ENCODE measurements at regions not wholly inside any gene's neighbourhood (a gene's known extent, or its start where the extent isn't known, plus 50 kb on each side); places are given as distances from the start of the nearest gene placed in this dataset.

- DNase-seq (no peak), ATAC-seq (no peak)
- no peaks in the 10 kb centered on the region for H3K36me3 Mint-ChIP-seq (ENCODE audit: low read depth)
- H3K27me3 Mint-ChIP-seq = peaks cover 2% of the 10 kb centered on the region
- H3K27ac Mint-ChIP-seq = no peak overlapping the region
- intact Hi-C loops (cut with DNase I, micrococcal nuclease) = no loop called here
- ChIA-PET POLR2A (no interaction called here), CTCF (interaction anchor here (0.9 to 1.8 kb wide), 2 partner anchors 9 to 10 kb away, joined by 3 read pairs; no protein-coding TSS in a partner anchor)
- H3K9me3 Mint-ChIP-seq (ENCODE audit: low read depth) = peaks cover 3% of the 10 kb centered on the region
- H3K4me3 Mint-ChIP-seq = no peak overlapping the region
- H3K4me1 Mint-ChIP-seq = peaks cover 17% of the 10 kb centered on the region
These were observed 145.5 kb upstream of the ITGA6 start for GRCh38 chr2:172281648-172282570.

GRCh38 chr2:172282944-172283343 is 144.4 kb upstream of the ITGA6 start:
- no peak overlapping the region for H3K4me3 Mint-ChIP-seq
- no peaks in the 10 kb centered on the region for H3K36me3 Mint-ChIP-seq (ENCODE audit: low read depth)
- no peak overlapping the region for H3K27ac Mint-ChIP-seq
- intact Hi-C loops (cut with DNase I, micrococcal nuclease) = no loop called here
- ATAC-seq = no peak
- H3K9me3 Mint-ChIP-seq (ENCODE audit: low read depth) = no peaks in the 10 kb centered on the region
- POLR2A ChIA-PET = no interaction called here
- DNase-seq = no peak
- CTCF ChIA-PET = interaction anchor here (0.6 to 1.8 kb wide), 3 partner anchors 11 to 654 kb away, joined by 3 read pairs; no protein-coding TSS in a partner anchor
- H3K27me3 Mint-ChIP-seq = no peaks in the 10 kb centered on the region
- H3K4me1 Mint-ChIP-seq = peaks cover 17% of the 10 kb centered on the region

- no peak for DNase-seq
- Mint-ChIP-seq H3K4me3 (no peak overlapping the region), H3K9me3 (ENCODE audit: low read depth) (no peaks in the 10 kb centered on the region), H3K36me3 (ENCODE audit: low read depth) (no peaks in the 10 kb centered on the region), H3K27ac (no peak overlapping the region), H3K4me1 (peaks cover 17% of the 10 kb centered on the region), H3K27me3 (no peaks in the 10 kb centered on the region)
- intact Hi-C loops (cut with DNase I, micrococcal nuclease) = no loop called here
- CTCF ChIA-PET = interaction anchor here (0.6 to 1.8 kb wide), 3 partner anchors 11 to 177 kb away, joined by 3 read pairs; no protein-coding TSS in a partner anchor
- no peak for ATAC-seq
- POLR2A ChIA-PET = no interaction called here
These were observed 143.9 kb upstream of the ITGA6 start for GRCh38 chr2:172283476-172283875.

GRCh38 chr2:172284209-172284608 is 143.2 kb upstream of the ITGA6 start:
- ChIA-PET POLR2A (no interaction called here), CTCF (interaction anchor here (0.6 to 0.9 kb wide), 2 partner anchors 49 to 177 kb away, joined by 3 read pairs; no protein-coding TSS in a partner anchor)
- H3K4me3 Mint-ChIP-seq = no peak overlapping the region
- H3K36me3 Mint-ChIP-seq (ENCODE audit: low read depth) = no peaks in the 10 kb centered on the region
- H3K27me3 Mint-ChIP-seq = no peaks in the 10 kb centered on the region
- peaks cover 21% of the 10 kb centered on the region for H3K4me1 Mint-ChIP-seq
- no peak overlapping the region for H3K27ac Mint-ChIP-seq
- intact Hi-C loops (cut with DNase I, micrococcal nuclease) = no loop called here
- no peak for ATAC-seq
- H3K9me3 Mint-ChIP-seq (ENCODE audit: low read depth) = no peaks in the 10 kb centered on the region
- DNase-seq = no peak

- DNase-seq = no peak
- Mint-ChIP-seq H3K36me3 (ENCODE audit: low read depth) (no peaks in the 10 kb centered on the region), H3K4me1 (peaks cover 21% of the 10 kb centered on the region), H3K27ac (no peak overlapping the region), H3K4me3 (no peak overlapping the region), H3K9me3 (ENCODE audit: low read depth) (no peaks in the 10 kb centered on the region), H3K27me3 (no peaks in the 10 kb centered on the region)
- ATAC-seq = no peak
- intact Hi-C loops (cut with DNase I, micrococcal nuclease) = no loop called here
- ChIA-PET POLR2A (no interaction called here), CTCF (no interaction called here)
These were observed 142.3 kb upstream of the ITGA6 start for GRCh38 chr2:172285010-172285621.

- peaks cover 21% of the 10 kb centered on the region for H3K4me1 Mint-ChIP-seq
- no peaks in the 10 kb centered on the region for H3K36me3 Mint-ChIP-seq (ENCODE audit: low read depth)
- intact Hi-C loops (cut with DNase I, micrococcal nuclease) = no loop called here
- H3K9me3 Mint-ChIP-seq (ENCODE audit: low read depth) = no peaks in the 10 kb centered on the region
- H3K27me3 Mint-ChIP-seq = no peaks in the 10 kb centered on the region
- CTCF ChIA-PET = interaction anchor here (0.7 to 1.2 kb wide), 2 partner anchors 38 to 176 kb away, joined by 3 to 4 read pairs; no protein-coding TSS in a partner anchor
- ATAC-seq (no peak), DNase-seq (no peak)
- POLR2A ChIA-PET = interaction anchor here (0.7 kb wide), 1 partner anchor 162 kb away, joined by 3 read pairs; no protein-coding TSS in a partner anchor
- H3K4me3 Mint-ChIP-seq = no peak overlapping the region
- H3K27ac Mint-ChIP-seq = no peak overlapping the region
These were observed 141.6 kb upstream of the ITGA6 start for GRCh38 chr2:172285760-172286159.

- H3K36me3 Mint-ChIP-seq (ENCODE audit: low read depth) = no peaks in the 10 kb centered on the region
- H3K27ac Mint-ChIP-seq = no peak overlapping the region
- ChIA-PET CTCF (interaction anchor here (1.2 to 1.4 kb wide), 2 partner anchors 10 to 175 kb away, joined by 4 read pairs; no protein-coding TSS in a partner anchor), POLR2A (no interaction called here)
- ATAC-seq (no peak), DNase-seq (no peak)
- intact Hi-C loops (cut with DNase I, micrococcal nuclease) = no loop called here
- no peak overlapping the region for H3K4me3 Mint-ChIP-seq
- peaks cover 2% of the 10 kb centered on the region for H3K27me3 Mint-ChIP-seq
- H3K9me3 Mint-ChIP-seq (ENCODE audit: low read depth) = no peaks in the 10 kb centered on the region
- H3K4me1 Mint-ChIP-seq = peaks cover 21% of the 10 kb centered on the region
These were observed 140.2 kb upstream of the ITGA6 start for GRCh38 chr2:172287190-172287589.

GRCh38 chr2:172287605-172288315 is 139.6 kb upstream of the ITGA6 start:
- Mint-ChIP-seq H3K4me3 (no peak overlapping the region), H3K27ac (no peak overlapping the region), H3K36me3 (ENCODE audit: low read depth) (no peaks in the 10 kb centered on the region), H3K27me3 (peaks cover 2% of the 10 kb centered on the region), H3K4me1 (peaks cover 21% of the 10 kb centered on the region), H3K9me3 (ENCODE audit: low read depth) (no peaks in the 10 kb centered on the region)
- intact Hi-C loops (cut with DNase I, micrococcal nuclease) = no loop called here
- POLR2A ChIA-PET = no interaction called here
- no peak for DNase-seq
- CTCF ChIA-PET = interaction anchor here (0.7 to 1.5 kb wide), 3 partner anchors 10 to 414 kb away, joined by 3 to 4 read pairs (median 3); no protein-coding TSS in a partner anchor
- ATAC-seq = no peak

GRCh38 chr2:172288603-172289002 is 138.8 kb upstream of the ITGA6 start:
- Mint-ChIP-seq H3K27ac (no peak overlapping the region), H3K4me1 (peaks cover 21% of the 10 kb centered on the region), H3K4me3 (no peak overlapping the region), H3K9me3 (ENCODE audit: low read depth) (no peaks in the 10 kb centered on the region), H3K36me3 (ENCODE audit: low read depth) (no peaks in the 10 kb centered on the region), H3K27me3 (peaks cover 2% of the 10 kb centered on the region)
- peak; percentile 64 for DNase-seq
- intact Hi-C loops (cut with DNase I, micrococcal nuclease) = no loop called here
- ATAC-seq = peak; percentile 30
- POLR2A ChIA-PET = no interaction called here
- CTCF ChIA-PET = interaction anchor here (1.5 kb wide), 1 partner anchor 159 kb away, joined by 3 read pairs; no protein-coding TSS in a partner anchor

GRCh38 chr2:172293952-172294351 is 133.4 kb upstream of the ITGA6 start:
- DNase-seq = no peak
- no peak for ATAC-seq
- POLR2A ChIA-PET = no interaction called here
- Mint-ChIP-seq H3K4me1 (no peaks in the 10 kb centered on the region), H3K9me3 (ENCODE audit: low read depth) (no peaks in the 10 kb centered on the region), H3K36me3 (ENCODE audit: low read depth) (no peaks in the 10 kb centered on the region), H3K4me3 (no peak overlapping the region), H3K27ac (no peak overlapping the region), H3K27me3 (peaks cover 6% of the 10 kb centered on the region)
- intact Hi-C loops (cut with DNase I, micrococcal nuclease) = no loop called here
- CTCF ChIA-PET = interaction anchor here (0.6 to 0.8 kb wide), 2 partner anchors 36 to 704 kb away, joined by 3 to 5 read pairs; no protein-coding TSS in a partner anchor

GRCh38 chr2:172294983-172295382 is 132.4 kb upstream of the ITGA6 start:
- H3K4me1 Mint-ChIP-seq = no peaks in the 10 kb centered on the region
- no peak for DNase-seq
- H3K36me3 Mint-ChIP-seq (ENCODE audit: low read depth) = no peaks in the 10 kb centered on the region
- no peak overlapping the region for H3K27ac Mint-ChIP-seq
- no peaks in the 10 kb centered on the region for H3K9me3 Mint-ChIP-seq (ENCODE audit: low read depth)
- ATAC-seq = no peak
- intact Hi-C loops (cut with DNase I, micrococcal nuclease) = no loop called here
- CTCF ChIA-PET = no interaction called here
- H3K4me3 Mint-ChIP-seq = no peak overlapping the region
- peaks cover 6% of the 10 kb centered on the region for H3K27me3 Mint-ChIP-seq
- POLR2A ChIA-PET = no interaction called here

Data from activated CD4-positive, alpha-beta T cell treated with anti-CD3 and anti-CD28 coated beads for 36 hours (primary cell).